ENCODE measurements at regions not wholly inside any gene's neighbourhood (a gene's known extent, or its start where the extent isn't known, plus 50 kb on each side); places are given as distances from the start of the nearest gene placed in this dataset.

DNA sequence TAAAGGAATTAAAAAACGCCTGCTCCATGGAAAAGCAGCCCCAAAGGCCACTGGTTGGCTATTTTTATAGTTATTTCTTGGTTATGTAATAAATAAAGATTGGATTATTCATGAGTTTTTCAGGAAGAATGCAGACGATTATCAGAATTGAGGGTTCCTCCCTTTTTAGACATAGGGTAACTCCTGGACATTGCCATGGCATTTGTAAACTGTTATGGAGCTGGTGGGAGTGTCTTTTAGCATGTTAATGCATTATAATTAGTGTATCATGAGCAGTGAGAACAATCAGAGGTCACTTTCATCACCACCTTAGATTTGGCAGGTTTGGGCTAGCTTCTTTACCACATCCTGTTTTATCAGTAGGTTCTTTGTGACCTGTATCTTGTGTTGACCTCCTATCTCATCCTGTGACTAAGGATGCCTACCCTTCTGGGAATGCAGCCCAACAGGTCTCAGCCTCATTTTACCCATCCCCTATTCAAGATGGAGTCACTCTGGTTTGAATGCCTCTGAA, 728.7 kb downstream of the GALC start:
- Mint-ChIP-seq H3K4me1 (ENCODE audit: low read depth, unreplicated experiment) (no peaks in the 10 kb centered on the region), H3K27me3 (ENCODE audit: unreplicated experiment) (no peaks in the 10 kb centered on the region), H3K4me3 (ENCODE audit: low read depth, unreplicated experiment) (no peak overlapping the region), H3K36me3 (ENCODE audit: insufficient read depth, unreplicated experiment) (no peaks in the 10 kb centered on the region), H3K9me3 (ENCODE audit: low read depth, unreplicated experiment) (peaks cover 4% of the 10 kb centered on the region), H3K27ac (ENCODE audit: unreplicated experiment) (no peak overlapping the region)
- CTCF ChIA-PET = no interaction called here
- DNase-seq = no peak
- BruUV-seq (replicated peaks) = no TSS peak
- intact Hi-C loops (cut with micrococcal nuclease; ENCODE audit: unreplicated experiment) = no loop called here
- TF ChIP-seq CTCF (IDR thresholded peaks at IDR 0.05; ENCODE audit: unreplicated experiment) = no peak

DNA sequence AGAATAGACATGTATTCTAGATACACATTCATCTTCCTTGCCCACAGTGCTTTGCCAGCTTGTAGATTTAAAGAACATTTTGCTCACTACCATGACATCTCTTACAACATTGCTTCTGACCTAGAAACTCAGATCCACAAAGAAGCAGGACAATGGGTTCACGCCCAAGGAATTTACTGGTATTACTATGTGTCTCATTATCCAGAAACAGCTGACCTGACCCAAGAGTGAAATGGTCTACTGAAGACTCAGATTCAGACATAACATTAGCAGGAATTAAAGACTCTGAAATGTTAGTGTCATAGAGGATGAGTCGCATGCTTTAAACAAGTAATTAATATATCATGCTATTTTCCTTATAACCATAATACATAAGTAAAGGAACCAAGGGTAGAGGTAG, 731.4 kb downstream of the GALC start:
- Mint-ChIP-seq H3K4me3 (ENCODE audit: low read depth, unreplicated experiment) (no peak overlapping the region), H3K27ac (ENCODE audit: unreplicated experiment) (no peak overlapping the region), H3K27me3 (ENCODE audit: unreplicated experiment) (no peaks in the 10 kb centered on the region), H3K36me3 (ENCODE audit: insufficient read depth, unreplicated experiment) (no peaks in the 10 kb centered on the region), H3K4me1 (ENCODE audit: low read depth, unreplicated experiment) (no peaks in the 10 kb centered on the region), H3K9me3 (ENCODE audit: low read depth, unreplicated experiment) (peaks cover 4% of the 10 kb centered on the region)
- TF ChIP-seq CTCF (IDR thresholded peaks at IDR 0.05; ENCODE audit: unreplicated experiment) = no peak
- CTCF ChIA-PET = no interaction called here
- intact Hi-C loops (cut with micrococcal nuclease; ENCODE audit: unreplicated experiment) = no loop called here
- BruUV-seq (replicated peaks) = no TSS peak
- DNase-seq = no peak

DNA sequence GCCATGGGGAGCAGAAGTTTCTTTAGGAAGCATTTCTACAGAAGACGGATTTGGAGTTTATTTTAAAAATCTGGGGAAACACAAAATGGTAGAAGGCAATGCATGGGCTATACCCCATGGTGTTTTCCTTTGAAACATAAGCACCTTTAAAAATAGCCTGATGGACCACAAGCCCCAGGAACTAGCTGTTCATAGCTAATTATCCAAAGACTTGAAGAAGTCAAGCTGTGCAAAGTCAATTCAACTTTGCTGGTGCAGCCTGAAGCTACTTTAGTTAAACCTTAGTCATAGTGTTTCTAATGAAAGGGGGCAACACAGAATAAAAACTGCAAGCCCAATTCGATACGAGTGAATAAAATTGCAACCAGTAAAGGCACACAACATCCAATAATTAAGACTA, 732.5 kb downstream of the GALC start:
- CTCF ChIA-PET = no interaction called here
- Mint-ChIP-seq H3K4me1 (ENCODE audit: low read depth, unreplicated experiment) (no peaks in the 10 kb centered on the region), H3K27me3 (ENCODE audit: unreplicated experiment) (no peaks in the 10 kb centered on the region), H3K9me3 (ENCODE audit: low read depth, unreplicated experiment) (peaks cover 4% of the 10 kb centered on the region), H3K27ac (ENCODE audit: unreplicated experiment) (no peak overlapping the region), H3K36me3 (ENCODE audit: insufficient read depth, unreplicated experiment) (no peaks in the 10 kb centered on the region), H3K4me3 (ENCODE audit: low read depth, unreplicated experiment) (no peak overlapping the region)
- no TSS peak for BruUV-seq (replicated peaks)
- intact Hi-C loops (cut with micrococcal nuclease; ENCODE audit: unreplicated experiment) = no loop called here
- DNase-seq = no peak
- no peak for TF ChIP-seq CTCF (IDR thresholded peaks at IDR 0.05; ENCODE audit: unreplicated experiment)

DNA sequence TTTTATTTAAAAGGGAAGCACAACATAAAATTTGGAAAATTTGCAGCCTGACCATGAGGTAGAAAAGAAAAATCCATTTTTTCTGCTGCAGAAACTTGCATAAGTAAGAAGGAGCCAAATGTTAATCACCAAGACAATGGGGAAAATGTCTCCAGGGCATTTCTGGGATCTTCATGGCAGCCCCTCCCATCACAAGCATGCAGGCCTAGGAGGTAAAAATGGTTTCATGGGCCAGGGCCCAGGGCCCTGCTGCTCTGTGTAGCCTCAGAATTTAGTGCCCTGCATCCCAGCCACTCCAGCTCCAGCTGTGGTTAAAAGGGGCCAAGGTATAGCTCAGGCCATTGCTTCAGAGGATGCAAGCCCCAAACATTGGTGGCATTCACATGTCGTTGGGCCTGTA, 735.6 kb downstream of the GALC start:
- BruUV-seq (replicated peaks) = no TSS peak
- no peak for TF ChIP-seq CTCF (IDR thresholded peaks at IDR 0.05; ENCODE audit: unreplicated experiment)
- DNase-seq = no peak
- intact Hi-C loops (cut with micrococcal nuclease; ENCODE audit: unreplicated experiment) = no loop called here
- Mint-ChIP-seq H3K4me3 (ENCODE audit: low read depth, unreplicated experiment) (no peak overlapping the region), H3K4me1 (ENCODE audit: low read depth, unreplicated experiment) (no peaks in the 10 kb centered on the region), H3K27me3 (ENCODE audit: unreplicated experiment) (no peaks in the 10 kb centered on the region), H3K27ac (ENCODE audit: unreplicated experiment) (no peak overlapping the region), H3K36me3 (ENCODE audit: insufficient read depth, unreplicated experiment) (no peaks in the 10 kb centered on the region), H3K9me3 (ENCODE audit: low read depth, unreplicated experiment) (peaks cover 4% of the 10 kb centered on the region)
- CTCF ChIA-PET = no interaction called here

Data from Calu3 (cell line).